Fibroblast of lung (primary cell): ENCODE measurements at regions not wholly inside any gene's neighbourhood (a gene's known extent, or its start where the extent isn't known, plus 50 kb on each side); places are given as distances from the start of the nearest gene placed in this dataset.

ENCODE experiments used
- CTCF ChIP-seq, 2 donors: IDR thresholded peaks in 1 of 2; conservative IDR thresholded peaks in 1 of 2; 1 replicate in 1 of 2; 2 replicates in 1 of 2; pipeline ENCODE4 v1.5.1; 2011 to 2012; ENCODE audit warnings: low read length in 2 of 2, control low read depth in 1 of 2, inconsistent platforms in 1 of 2, low read depth in 1 of 2, mild to moderate bottlenecking in 1 of 2
- EZH2 ChIP-seq: IDR thresholded peaks from 2 replicates; pipeline ENCODE4 v1.5.1; 2012; ENCODE audit warnings: low read length, control low read depth, mild to moderate bottlenecking; ENCODE audit errors: missing control alignments

GRCh38 chr2:12180031-12180430, 433.6 kb downstream of the LPIN1 start:
- TF ChIP-seq CTCF (conservative IDR thresholded peaks at IDR 0.05 in 1 of 2, IDR thresholded peaks at IDR 0.05 in 1 of 2; ENCODE audit: low read depth in 1 of 2, low read length in 2 of 2) (no peak), EZH2 (no peak)
